H1 (cell line): ENCODE measurements at regions not wholly inside any gene's neighbourhood (a gene's known extent, or its start where the extent isn't known, plus 50 kb on each side); places are given as distances from the start of the nearest gene placed in this dataset.

Experiments
- CTCF ChIA-PET: fragments of 300-600 bp; sonication (Branson Sonifier 250); formaldehyde crosslinking; loops from one replicate; lab custom pipeline; 2021; ENCODE audit not compliant: partially characterized antibody; lab: Charles Lee
- POLR2A ChIA-PET: fragments of 300-600 bp; sonication (Branson Sonifier 250); formaldehyde crosslinking; loops from one replicate; lab custom pipeline; 2021; ENCODE audit warnings: inconsistent platforms; ENCODE audit not compliant: partially characterized antibody; lab: Charles Lee
- DNase-seq, 2 experiments: peaks; one replicate each; pipeline versions ENCODE4 v3.0.0 to v3.0.0-alpha.2; 2010 to 2022; ENCODE audit warnings: low spot score in 2 of 2, low read depth in 1 of 2, mixed read lengths in 1 of 2
- FAIRE-seq: peaks from 2 replicates; lab custom pipeline; 2011; peaks lifted over from hg19 to GRCh38; lab: Jason Lieb, UNC
- H2AFZ ChIP-seq: 2 replicates; pipeline ENCODE4 v1.8.1; 2012; ENCODE audit warnings: low read length, inconsistent platforms
- H2AK5ac ChIP-seq: 2 replicates; pipeline ENCODE4 v1.6.1; 2013; ENCODE audit warnings: low read depth, low read length
- H2BK120ac ChIP-seq: replicated peaks from 2 replicates; pipeline ENCODE3; 2013; ENCODE audit warnings: low read depth, low read length, inconsistent platforms
- H2BK12ac ChIP-seq: 2 replicates; pipeline ENCODE4 v1.6.1; 2013; ENCODE audit warnings: low read depth, low read length
- H2BK15ac ChIP-seq: 2 replicates; pipeline ENCODE4 v1.6.1; 2013; ENCODE audit warnings: low read length
- H2BK20ac ChIP-seq: 2 replicates; pipeline ENCODE4 v1.6.1; 2013; ENCODE audit warnings: low read length
- H2BK5ac ChIP-seq: 2 replicates; pipeline ENCODE4 v1.6.1; 2013; ENCODE audit warnings: low read depth, low read length
- H3K14ac ChIP-seq: 2 replicates; pipeline ENCODE4 v1.6.1; 2013; ENCODE audit warnings: inconsistent platforms; ENCODE audit not compliant: insufficient read length
- H3K18ac ChIP-seq: 2 replicates; pipeline ENCODE4 v1.6.1; 2013; ENCODE audit warnings: low read length; ENCODE audit errors: extremely low read depth
- H3K23ac ChIP-seq: 2 replicates; pipeline ENCODE4 v1.6.1; 2013; ENCODE audit warnings: inconsistent platforms; ENCODE audit not compliant: insufficient read length
- H3K23me2 ChIP-seq: 2 replicates; pipeline ENCODE4 v1.6.1; 2013; ENCODE audit warnings: low read depth, low read length
- H3K27ac ChIP-seq: 2 replicates; pipeline ENCODE4 v1.6.1; 2011; ENCODE audit warnings: low read depth, low read length, inconsistent platforms
- H3K27me3 ChIP-seq, 4 experiments: replicated peaks in 1 of 4; 1 replicate in 1 of 4; 2 replicates in 3 of 4; pipeline versions ENCODE4 v1.6.1 to v1.8.1; 2011 to 2013; ENCODE audit warnings: low read length in 3 of 4, mild to moderate bottlenecking in 3 of 4, inconsistent platforms in 2 of 4, mixed read lengths in 2 of 4, moderate library complexity in 1 of 4; ENCODE audit not compliant: control insufficient read depth in 3 of 4, insufficient read depth in 3 of 4; ENCODE audit errors: extremely low read depth in 1 of 4
- H3K36me3 ChIP-seq, 4 experiments: 2 replicates each; pipeline versions ENCODE4 v1.6.1 to v1.8.1; 2011 to 2013; ENCODE audit warnings: mild to moderate bottlenecking in 4 of 4, low read length in 3 of 4, moderate library complexity in 2 of 4, control low read depth in 1 of 4, inconsistent platforms in 1 of 4; ENCODE audit not compliant: insufficient read depth in 4 of 4, control insufficient read depth in 2 of 4
- H3K4ac ChIP-seq: replicated peaks from 2 replicates; pipeline ENCODE3; 2013; ENCODE audit warnings: low read length, low read depth, mixed read lengths, inconsistent platforms; ENCODE audit not compliant: insufficient read length
- H3K4me1 ChIP-seq, 4 experiments: replicated peaks in 1 of 4; 1 replicate in 1 of 4; 2 replicates in 3 of 4; pipeline versions ENCODE4 v1.6.1 to v1.8.1; 2011 to 2013; ENCODE audit warnings: low read length in 3 of 4, inconsistent platforms in 2 of 4, mixed read lengths in 1 of 4; ENCODE audit not compliant: insufficient read depth in 4 of 4, control insufficient read depth in 3 of 4
- H3K4me2 ChIP-seq, 2 experiments: 2 replicates each; pipeline versions ENCODE4 v1.6.1 to v1.8.1; 2011 to 2013; ENCODE audit warnings: low read depth in 2 of 2, low read length in 2 of 2, control low read depth in 1 of 2, inconsistent platforms in 1 of 2, mild to moderate bottlenecking in 1 of 2; ENCODE audit not compliant: insufficient read depth in 1 of 2
- H3K4me3 ChIP-seq, 4 experiments: fragments of 200-600, 300-600 bp in 1 of 4; sonication (generic), shearing (Covaris generic), sonication (Bioruptor Twin) in 1 of 4; 2 replicates each; pipeline versions ENCODE4 v1.5.1 to v1.8.1; 2011 to 2016; ENCODE audit warnings: low read length in 4 of 4, low read depth in 3 of 4, control low read depth in 2 of 4, inconsistent platforms in 2 of 4, mild to moderate bottlenecking in 2 of 4, mixed read lengths in 1 of 4, moderate library complexity in 1 of 4; ENCODE audit not compliant: insufficient read depth in 2 of 4; ENCODE audit errors: extremely low read depth in 1 of 4
- H3K56ac ChIP-seq: replicated peaks from 2 replicates; pipeline ENCODE3; 2013; ENCODE audit warnings: low read depth, mild to moderate bottlenecking, mixed read lengths, low read length, inconsistent platforms; ENCODE audit not compliant: insufficient read length
- H3K79me1 ChIP-seq: 2 replicates; pipeline ENCODE4 v1.6.1; 2013; ENCODE audit warnings: low read depth, low read length, control low read depth
- H3K79me2 ChIP-seq, 2 experiments: 2 replicates each; pipeline versions ENCODE4 v1.6.1 to v1.8.1; 2012 to 2013; ENCODE audit warnings: low read length in 2 of 2, mild to moderate bottlenecking in 2 of 2, inconsistent platforms in 1 of 2; ENCODE audit not compliant: insufficient read depth in 2 of 2, control insufficient read depth in 1 of 2
- H3K9ac ChIP-seq, 4 experiments: replicated peaks in 1 of 4; 1 replicate in 1 of 4; 2 replicates in 3 of 4; pipeline versions ENCODE4 v1.6.1 to v1.8.1; 2011 to 2013; ENCODE audit warnings: low read depth in 3 of 4, low read length in 3 of 4, control low read depth in 2 of 4, mild to moderate bottlenecking in 2 of 4, moderate library complexity in 2 of 4, inconsistent platforms in 1 of 4; ENCODE audit errors: extremely low read depth in 1 of 4
- H3K9me3 ChIP-seq, 2 experiments: 2 replicates each; pipeline versions ENCODE4 v1.6.1 to v1.8.1; 2012 to 2013; ENCODE audit warnings: mild to moderate bottlenecking in 2 of 2, moderate library complexity in 2 of 2, control low read depth in 1 of 2, inconsistent platforms in 1 of 2, low read depth in 1 of 2, low read length in 1 of 2, mixed read lengths in 1 of 2; ENCODE audit not compliant: insufficient read depth in 2 of 2
- H4K20me1 ChIP-seq, 2 experiments: replicated peaks in 1 of 2; 2 replicates each; pipeline versions ENCODE3 to v1.8.1; 2011 to 2013; ENCODE audit warnings: inconsistent platforms in 2 of 2, low read length in 2 of 2, mild to moderate bottlenecking in 1 of 2; ENCODE audit not compliant: insufficient read depth in 2 of 2, control insufficient read depth in 1 of 2
- H4K5ac ChIP-seq: 2 replicates; pipeline ENCODE4 v1.6.1; 2013; ENCODE audit warnings: low read length, low read depth, mixed read lengths, inconsistent platforms; ENCODE audit not compliant: insufficient read length
- H4K8ac ChIP-seq: 2 replicates; pipeline ENCODE4 v1.8.0; 2013; ENCODE audit warnings: mild to moderate bottlenecking, moderate library complexity, low read length, inconsistent platforms; ENCODE audit not compliant: insufficient read depth; ENCODE audit errors: extremely low read depth
- H4K91ac ChIP-seq: replicated peaks from 2 replicates; pipeline ENCODE3; 2013; ENCODE audit warnings: low read length, mixed read lengths, inconsistent platforms; ENCODE audit not compliant: insufficient read length
- ATF2 ChIP-seq: IDR thresholded peaks from 2 replicates; pipeline ENCODE4 v1.6.1; 2012; ENCODE audit warnings: low read length, inconsistent platforms
- EP300 ChIP-seq, 2 experiments: IDR thresholded peaks; 1 replicate in 1 of 2; 2 replicates in 1 of 2; pipeline ENCODE4 v1.6.1; 2011 to 2012; ENCODE audit warnings: low read depth in 2 of 2, low read length in 2 of 2, mild to moderate bottlenecking in 2 of 2, borderline replicate concordance in 1 of 2, inconsistent platforms in 1 of 2, moderate library complexity in 1 of 2
- EZH2 ChIP-seq: fragments of 200-600 bp; sonication (generic); IDR thresholded peaks from 2 replicates; pipeline ENCODE4 v1.7.1; 2012; ENCODE audit warnings: low read depth, mild to moderate bottlenecking, moderate library complexity, low read length, inconsistent platforms; ENCODE audit not compliant: severe bottlenecking
- HDAC6 ChIP-seq: IDR thresholded peaks from one replicate; pipeline ENCODE4 v1.7.1; 2012; ENCODE audit warnings: low read depth, mild to moderate bottlenecking, inconsistent platforms, low read length, moderate library complexity
- JUND ChIP-seq: IDR thresholded peaks from 2 replicates; pipeline ENCODE4 v1.6.1; 2011; ENCODE audit warnings: mild to moderate bottlenecking, improper control_type of control experiment, low read length
- MAFK ChIP-seq: IDR thresholded peaks from 2 replicates; pipeline ENCODE4 v1.6.1; 2012; ENCODE audit warnings: low read depth, mild to moderate bottlenecking, improper control_type of control experiment, low read length
- POLR2A ChIP-seq, 2 experiments: IDR thresholded peaks; 1 replicate in 1 of 2; 2 replicates in 1 of 2; pipeline ENCODE4 v1.6.1; 2011; ENCODE audit warnings: low read depth in 2 of 2, low read length in 2 of 2, mild to moderate bottlenecking in 2 of 2; ENCODE audit errors: control extremely low read depth in 1 of 2
- POLR2AphosphoS5 ChIP-seq: IDR thresholded peaks from 2 replicates; pipeline ENCODE4 v1.6.1; 2011; ENCODE audit warnings: low read depth, low read length
- RAD21 ChIP-seq, 2 experiments: IDR thresholded peaks in 1 of 2; conservative IDR thresholded peaks in 1 of 2; 2 replicates each; pipeline ENCODE4 v1.6.1; 2011; ENCODE audit warnings: low read depth in 2 of 2, low read length in 2 of 2, improper control_type of control experiment in 1 of 2, inconsistent platforms in 1 of 2, mild to moderate bottlenecking in 1 of 2, moderate library complexity in 1 of 2
- RFX5 ChIP-seq: IDR thresholded peaks from 2 replicates; pipeline ENCODE4 v1.6.1; 2011; ENCODE audit warnings: low read depth, low read length, improper control_type of control experiment, borderline replicate concordance
- SAP30 ChIP-seq: fragments of 300-600 bp; sonication (generic); IDR thresholded peaks from 2 replicates; pipeline ENCODE4 v1.7.1; 2012; ENCODE audit warnings: low read length, moderate library complexity, mild to moderate bottlenecking, inconsistent platforms; ENCODE audit not compliant: insufficient read depth, insufficient replicate concordance
- TAF7 ChIP-seq: optimal IDR thresholded peaks from 2 replicates; pipeline ENCODE3; 2011; ENCODE audit warnings: low read depth, mild to moderate bottlenecking, inconsistent platforms, low read length, moderate library complexity, borderline replicate concordance
- TCF12 ChIP-seq: IDR thresholded peaks from 2 replicates; pipeline ENCODE4 v1.6.1; 2011; ENCODE audit warnings: low read depth, mild to moderate bottlenecking, low read length
- WGBS, 2 experiments: shearing (Covaris generic) in 1 of 2; methylation state at CpG; one replicate each; pipeline versions ENCODE4 v1.1.6 to v1.1.7; 2013 to 2015; ENCODE audit warnings: low lambda C conversion rate in 2 of 2, mixed read lengths in 2 of 2, inconsistent platforms in 1 of 2, low coverage in 1 of 2, missing lambda C conversion rate in 1 of 2; ENCODE audit not compliant: insufficient replicate concordance in 2 of 2, insufficient coverage in 1 of 2, insufficient read length in 1 of 2; ENCODE audit errors: extremely low coverage in 1 of 2, missing lambda C conversion rate in 1 of 2; 5-methylcytosine and 5-hydroxymethylcytosine counted together

GRCh38 chr12:58347691-58348090, 406.3 kb downstream of the ATP23 start:
- H2AK5ac ChIP-seq = no peak overlapping the region
- H3K9me3 ChIP-seq = no peaks in the 10 kb centered on the region
- H2BK20ac ChIP-seq = no peak overlapping the region
- no peak overlapping the region for H3K9ac ChIP-seq
- H3K27me3 ChIP-seq = no peaks in the 10 kb centered on the region
- no peaks in the 10 kb centered on the region for H3K23me2 ChIP-seq
- no peak overlapping the region for H2AFZ ChIP-seq
- no peak for FAIRE-seq
- H3K79me1 ChIP-seq = no peaks in the 10 kb centered on the region
- H4K91ac ChIP-seq = no peak overlapping the region
- ChIA-PET POLR2A (no interaction called here), CTCF (interaction anchor here (1.1 to 3.2 kb wide), 7 partner anchors 12 to 192 kb away, joined by 3 to 15 read pairs (median 6); no protein-coding TSS in a partner anchor)
- H2BK120ac ChIP-seq = no peak overlapping the region
- no peak overlapping the region for H3K14ac ChIP-seq
- no peak for DNase-seq
- H3K27ac ChIP-seq = no peak overlapping the region
- H4K5ac ChIP-seq = no peak overlapping the region
- no peaks in the 10 kb centered on the region for H3K4me1 ChIP-seq
- no peak overlapping the region for H3K4me2 ChIP-seq
- no peak overlapping the region for H3K56ac ChIP-seq
- no peaks in the 10 kb centered on the region for H4K20me1 ChIP-seq
- no peak overlapping the region for H2BK12ac ChIP-seq
- 90% methylated on average over 2 of the region's 2 CpGs; no CpG with 5 or more reads in 1 of the 2 experiments for WGBS, 2 experiments
- no peak overlapping the region for H2BK15ac ChIP-seq
- no peak overlapping the region for H3K4ac ChIP-seq
- H4K8ac ChIP-seq = no peak overlapping the region
- no peak overlapping the region for H2BK5ac ChIP-seq
- no peaks in the 10 kb centered on the region for H3K79me2 ChIP-seq
- no peak overlapping the region for H3K23ac ChIP-seq
- H3K36me3 ChIP-seq = no peaks in the 10 kb centered on the region
- no peak overlapping the region for H3K18ac ChIP-seq
- no peak overlapping the region for H3K4me3 ChIP-seq
- TF ChIP-seq TCF12 (no peak), POLR2A (IDR thresholded peaks at IDR 0.05; ENCODE audit: control extremely low read depth in 1 of 2, low read depth in 2 of 2, low read length in 2 of 2) (no peak), POLR2AphosphoS5 (no peak), SAP30 (no peak), EP300 (IDR thresholded peaks at IDR 0.05; ENCODE audit: borderline replicate concordance in 1 of 2, low read depth in 2 of 2, low read length in 2 of 2) (no peak), RFX5 (no peak), TAF7 (no peak), RAD21 (IDR thresholded peaks at IDR 0.05 in 1 of 2, conservative IDR thresholded peaks at IDR 0.05 in 1 of 2; ENCODE audit: low read depth in 2 of 2, low read length in 2 of 2) (no peak), ATF2 (no peak), JUND (no peak), HDAC6 (no peak), EZH2 (no peak), MAFK (no peak)
